Caco-2 (cell line): ENCODE measurements at regions not wholly inside any gene's neighbourhood (a gene's known extent, or its start where the extent isn't known, plus 50 kb on each side); places are given as distances from the start of the nearest gene placed in this dataset.

Experiments
- BruUV-seq: library from RNA; stranded (reverse); fragments of 400-500 nt; replicated peaks from 2 replicates; lab custom pipeline; 2021; lab: Mats Ljungman, UMichigan
- CTCF ChIA-PET: fragments of 300-600 bp; sonication (Branson Sonifier 250); formaldehyde crosslinking; loops from one replicate; lab custom pipeline; 2022; ENCODE audit warnings: antibody characterized with exemption; lab: Charles Lee
- POLR2A ChIA-PET: fragments of 300-600 bp; sonication (Branson Sonifier 250); formaldehyde crosslinking; loops from one replicate; lab custom pipeline; 2022; ENCODE audit warnings: antibody characterized with exemption; lab: Charles Lee
- DNase-seq, 2 experiments: peaks; one replicate each; pipeline versions ENCODE4 v3.0.0 to v3.0.0-alpha.2; 2020 to 2022
- H3K27me3 ChIP-seq: replicated peaks from 2 replicates; pipeline ENCODE4 v1.6.0; 2011; ENCODE audit warnings: low read length; ENCODE audit not compliant: control insufficient read depth, insufficient read depth
- H3K36me3 ChIP-seq: 2 replicates; pipeline ENCODE4 v1.5.1; 2011; ENCODE audit warnings: low read length; ENCODE audit not compliant: control insufficient read depth, insufficient read depth
- H3K4me1 ChIP-seq: fragments of 250-450 bp; sonication (Bioruptor Pico); 2 replicates; pipeline ENCODE4 v1.5.1; 2020; ENCODE audit warnings: mild to moderate bottlenecking
- H3K4me3 ChIP-seq: 2 replicates; pipeline ENCODE4 v1.5.1; 2011; ENCODE audit warnings: low read depth, mild to moderate bottlenecking, control low read depth, low read length
- H3K9me3 ChIP-seq: fragments of 250-450 bp; sonication (Bioruptor Pico); 2 replicates; pipeline ENCODE4 v1.5.1; 2020; ENCODE audit warnings: mild to moderate bottlenecking, moderate library complexity
- H3K27ac Mint-ChIP-seq: one replicate; pipeline ENCODE4 v1.8.0; 2022; ENCODE audit warnings: mixed read lengths; ENCODE audit not compliant: unreplicated experiment
- H3K27me3 Mint-ChIP-seq: one replicate; pipeline ENCODE4 v1.8.0; 2022; ENCODE audit warnings: mixed read lengths; ENCODE audit not compliant: insufficient read depth, unreplicated experiment
- H3K36me3 Mint-ChIP-seq: one replicate; pipeline ENCODE4 v1.8.0; 2022; ENCODE audit warnings: mild to moderate bottlenecking, mixed read lengths; ENCODE audit not compliant: insufficient read depth, unreplicated experiment
- H3K4me1 Mint-ChIP-seq: one replicate; pipeline ENCODE4 v1.8.0; 2022; ENCODE audit warnings: low read depth, mixed read lengths; ENCODE audit not compliant: unreplicated experiment
- H3K4me3 Mint-ChIP-seq: one replicate; pipeline ENCODE4 v1.8.0; 2022; ENCODE audit warnings: mild to moderate bottlenecking, moderate library complexity, mixed read lengths; ENCODE audit not compliant: unreplicated experiment
- H3K9me3 Mint-ChIP-seq: one replicate; pipeline ENCODE4 v1.8.0; 2022; ENCODE audit warnings: mixed read lengths; ENCODE audit not compliant: unreplicated experiment
- CTCF ChIP-seq, 2 experiments: fragments of 200-600 bp in 1 of 2; IDR thresholded peaks; 1 replicate in 1 of 2; 2 replicates in 1 of 2; pipeline versions ENCODE4 v1.5.1 to v1.8.0; 2011 to 2022; ENCODE audit warnings: antibody characterized with exemption in 1 of 2, control low read depth in 1 of 2, inconsistent platforms in 1 of 2, low read depth in 1 of 2, low read length in 1 of 2, mild to moderate bottlenecking in 1 of 2, moderate library complexity in 1 of 2; ENCODE audit not compliant: insufficient read depth in 1 of 2, severe bottlenecking in 1 of 2, unreplicated experiment in 1 of 2
- intact Hi-C: fragments of 100-400 bp; cut with micrococcal nuclease; formaldehyde crosslinking; loops from one replicate; pipeline ENCODE4 v1.10.0; 2022; ENCODE audit not compliant: unreplicated experiment

GRCh38 chr10:128993443-128993842 lies 473.6 kb upstream of the MGMT start:
- no peak overlapping the region for H3K27ac Mint-ChIP-seq
- CTCF ChIA-PET = no interaction called here
- peaks cover 29% of the 10 kb centered on the region for H3K27me3 Mint-ChIP-seq
- no peaks in the 10 kb centered on the region for H3K4me1 Mint-ChIP-seq
- Histone ChIP-seq H3K27me3 (no peaks in the 10 kb centered on the region), H3K4me3 (no peak overlapping the region), H3K4me1 (no peaks in the 10 kb centered on the region), H3K36me3 (no peaks in the 10 kb centered on the region), H3K9me3 (no peaks in the 10 kb centered on the region)
- TF ChIP-seq CTCF (IDR thresholded peaks at IDR 0.05; ENCODE audit: insufficient read depth in 1 of 2, low read depth in 1 of 2, low read length in 1 of 2, severe bottlenecking in 1 of 2, unreplicated experiment in 1 of 2) = no peak
- intact Hi-C loops = no loop called here
- no peaks in the 10 kb centered on the region for H3K9me3 Mint-ChIP-seq
- H3K4me3 Mint-ChIP-seq = no peak overlapping the region
- DNase-seq = no peak
- BruUV-seq = no TSS peak
- POLR2A ChIA-PET = no interaction called here
- H3K36me3 Mint-ChIP-seq = no peaks in the 10 kb centered on the region

GRCh38 chr10:128993911-128994538 lies 473.0 kb upstream of the MGMT start:
- Mint-ChIP-seq H3K27ac (no peak overlapping the region), H3K4me3 (no peak overlapping the region), H3K9me3 (no peaks in the 10 kb centered on the region), H3K36me3 (no peaks in the 10 kb centered on the region), H3K27me3 (peaks cover 32% of the 10 kb centered on the region), H3K4me1 (no peaks in the 10 kb centered on the region)
- ChIA-PET POLR2A (no interaction called here), CTCF (no interaction called here)
- Histone ChIP-seq H3K9me3 (no peaks in the 10 kb centered on the region), H3K4me3 (no peak overlapping the region), H3K4me1 (no peaks in the 10 kb centered on the region), H3K36me3 (no peaks in the 10 kb centered on the region), H3K27me3 (no peaks in the 10 kb centered on the region)
- BruUV-seq = no TSS peak
- DNase-seq = no peak
- intact Hi-C loops = no loop called here
- no peak for TF ChIP-seq CTCF (IDR thresholded peaks at IDR 0.05; ENCODE audit: insufficient read depth in 1 of 2, low read depth in 1 of 2, low read length in 1 of 2, severe bottlenecking in 1 of 2, unreplicated experiment in 1 of 2)

- no peak for DNase-seq
Observed at GRCh38 chr10:128994598-128995143, 472.4 kb upstream of the MGMT start.

More at GRCh38 chr10:128994598-128995143, 472.4 kb upstream of the MGMT start:
- Mint-ChIP-seq H3K4me1 (no peaks in the 10 kb centered on the region), H3K36me3 (no peaks in the 10 kb centered on the region), H3K4me3 (no peak overlapping the region), H3K27ac (no peak overlapping the region), H3K9me3 (no peaks in the 10 kb centered on the region), H3K27me3 (peaks cover 34% of the 10 kb centered on the region)
- Histone ChIP-seq H3K27me3 (no peaks in the 10 kb centered on the region), H3K9me3 (no peaks in the 10 kb centered on the region), H3K36me3 (no peaks in the 10 kb centered on the region), H3K4me1 (no peaks in the 10 kb centered on the region), H3K4me3 (no peak overlapping the region)
- intact Hi-C loops = no loop called here
- BruUV-seq = no TSS peak
- ChIA-PET POLR2A (no interaction called here), CTCF (no interaction called here)
- no peak for TF ChIP-seq CTCF (IDR thresholded peaks at IDR 0.05; ENCODE audit: insufficient read depth in 1 of 2, low read depth in 1 of 2, low read length in 1 of 2, severe bottlenecking in 1 of 2, unreplicated experiment in 1 of 2)
